ENCODE measurements at regions not wholly inside any gene's neighbourhood (a gene's known extent, or its start where the extent isn't known, plus 50 kb on each side); places are given as distances from the start of the nearest gene placed in this dataset.

DNA sequence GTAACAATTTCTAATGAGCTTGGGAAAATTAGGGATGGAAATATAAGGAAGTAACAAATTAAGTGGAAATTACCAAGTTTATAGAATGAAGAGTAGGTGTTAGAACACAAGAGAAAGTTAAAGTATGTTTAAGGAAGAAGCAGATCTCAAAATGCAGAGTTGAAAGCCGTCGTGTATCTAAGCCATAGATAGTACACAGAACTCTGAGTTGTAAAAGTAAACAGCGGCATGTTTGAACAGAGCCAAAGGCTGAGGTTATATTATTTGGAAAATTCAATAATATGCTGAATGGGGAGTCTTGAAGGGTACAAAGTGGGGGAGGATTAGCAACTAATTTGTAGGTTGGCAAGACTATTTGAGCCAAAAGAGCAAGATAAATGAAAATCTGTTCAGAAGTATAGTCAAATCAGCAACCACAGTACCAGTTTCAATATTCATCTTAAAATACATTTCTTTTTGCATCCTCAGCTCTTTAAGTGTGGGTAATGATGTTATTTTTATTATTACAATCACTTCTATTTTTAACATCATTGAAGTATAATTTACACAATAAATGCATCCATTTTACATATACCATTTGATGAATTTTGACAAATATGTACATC, 594.8 kb upstream of the ANO3 start:
- H3K9me3 ChIP-seq (ENCODE audit: low read length): no peaks in the 10 kb centered on the region
- POLR2A ChIA-PET: interaction anchor here (0.6 to 1.0 kb wide), 4 partner anchors 11 to 616 kb away, joined by 3 to 4 read pairs (median 3); no protein-coding TSS in a partner anchor
- TF ChIP-seq EZH2phosphoT487 (IDR thresholded peaks at IDR 0.05; ENCODE audit: borderline replicate concordance, low read depth, low read length): no peak
- TF ChIP-seq, protein P1, sequence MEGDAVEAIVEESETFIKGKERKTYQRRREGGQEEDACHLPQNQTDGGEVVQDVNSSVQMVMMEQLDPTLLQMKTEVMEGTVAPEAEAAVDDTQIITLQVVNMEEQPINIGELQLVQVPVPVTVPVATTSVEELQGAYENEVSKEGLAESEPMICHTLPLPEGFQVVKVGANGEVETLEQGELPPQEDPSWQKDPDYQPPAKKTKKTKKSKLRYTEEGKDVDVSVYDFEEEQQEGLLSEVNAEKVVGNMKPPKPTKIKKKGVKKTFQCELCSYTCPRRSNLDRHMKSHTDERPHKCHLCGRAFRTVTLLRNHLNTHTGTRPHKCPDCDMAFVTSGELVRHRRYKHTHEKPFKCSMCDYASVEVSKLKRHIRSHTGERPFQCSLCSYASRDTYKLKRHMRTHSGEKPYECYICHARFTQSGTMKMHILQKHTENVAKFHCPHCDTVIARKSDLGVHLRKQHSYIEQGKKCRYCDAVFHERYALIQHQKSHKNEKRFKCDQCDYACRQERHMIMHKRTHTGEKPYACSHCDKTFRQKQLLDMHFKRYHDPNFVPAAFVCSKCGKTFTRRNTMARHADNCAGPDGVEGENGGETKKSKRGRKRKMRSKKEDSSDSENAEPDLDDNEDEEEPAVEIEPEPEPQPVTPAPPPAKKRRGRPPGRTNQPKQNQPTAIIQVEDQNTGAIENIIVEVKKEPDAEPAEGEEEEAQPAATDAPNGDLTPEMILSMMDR (conservative IDR thresholded peaks at IDR 0.05; ENCODE audit: low read length): no peak
- H3K36me3 ChIP-seq (ENCODE audit: insufficient read depth, low read length): no peaks in the 10 kb centered on the region
- no peak for DNase-seq (ENCODE audit: low spot score)
- CTCF ChIA-PET (ENCODE audit: unreplicated experiment): no interaction called here
- no peaks in the 10 kb centered on the region for H3K9me2 ChIP-seq (ENCODE audit: insufficient read depth, low read length)
- no TSS peak for BruUV-seq (replicated peaks)
- H3K27ac ChIP-seq (ENCODE audit: low read depth, low read length, poor library complexity, severe bottlenecking): no peak overlapping the region
- H3K79me2 ChIP-seq (ENCODE audit: insufficient read depth, low read depth, low read length): no peaks in the 10 kb centered on the region
- H4K20me1 ChIP-seq (ENCODE audit: insufficient read depth, low read length): no peaks in the 10 kb centered on the region
- H3K4me2 ChIP-seq (ENCODE audit: low read length): no peak overlapping the region
- intact Hi-C loops (cut with micrococcal nuclease; ENCODE audit: unreplicated experiment): no loop called here
- no peaks in the 10 kb centered on the region for H3K4me1 ChIP-seq (ENCODE audit: insufficient read depth, low read length, poor library complexity, severe bottlenecking)
- H3K4me3 ChIP-seq (ENCODE audit: low read depth, low read length, poor library complexity, severe bottlenecking): no peak overlapping the region
- H2AFZ ChIP-seq (ENCODE audit: low read length): no peak overlapping the region

DNA sequence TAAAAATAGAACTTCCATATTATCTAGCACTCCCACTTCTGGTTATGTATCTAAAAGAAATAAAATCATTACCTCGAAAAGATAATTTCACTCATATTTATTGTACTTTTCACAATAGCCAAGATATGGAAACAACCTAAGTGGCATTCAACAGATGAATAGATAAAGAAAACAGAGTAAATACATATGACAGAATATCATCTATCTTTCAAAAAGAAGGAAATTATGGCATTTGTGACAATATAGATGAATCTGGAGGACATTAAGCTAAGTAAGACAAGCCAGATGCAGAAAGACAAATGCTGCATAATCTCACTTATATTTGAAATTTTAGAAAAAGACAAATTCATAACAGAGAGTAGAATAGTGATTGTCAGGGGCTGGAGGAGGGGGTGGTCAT, 590.0 kb upstream of the ANO3 start:
- DNase-seq (ENCODE audit: low spot score): no peak
- Histone ChIP-seq H3K9me2 (ENCODE audit: insufficient read depth, low read length) (no peaks in the 10 kb centered on the region), H3K79me2 (ENCODE audit: insufficient read depth, low read depth, low read length) (no peaks in the 10 kb centered on the region), H3K36me3 (ENCODE audit: insufficient read depth, low read length) (no peaks in the 10 kb centered on the region), H2AFZ (ENCODE audit: low read length) (no peak overlapping the region), H3K9me3 (ENCODE audit: low read length) (no peaks in the 10 kb centered on the region), H4K20me1 (ENCODE audit: insufficient read depth, low read length) (no peaks in the 10 kb centered on the region), H3K4me3 (ENCODE audit: low read depth, low read length, poor library complexity, severe bottlenecking) (no peak overlapping the region), H3K4me2 (ENCODE audit: low read length) (no peak overlapping the region), H3K27ac (ENCODE audit: low read depth, low read length, poor library complexity, severe bottlenecking) (no peak overlapping the region), H3K4me1 (ENCODE audit: insufficient read depth, low read length, poor library complexity, severe bottlenecking) (no peaks in the 10 kb centered on the region)
- intact Hi-C loops (cut with micrococcal nuclease; ENCODE audit: unreplicated experiment): no loop called here
- ChIA-PET POLR2A (interaction anchor here (0.6 kb wide), 1 partner anchor 701 kb away, joined by 4 read pairs; no protein-coding TSS in a partner anchor), CTCF (ENCODE audit: unreplicated experiment) (no interaction called here)
- no TSS peak for BruUV-seq (replicated peaks)
- TF ChIP-seq, protein P1 (conservative IDR thresholded peaks at IDR 0.05; ENCODE audit: low read length): no peak
- no peak for TF ChIP-seq EZH2phosphoT487 (IDR thresholded peaks at IDR 0.05; ENCODE audit: borderline replicate concordance, low read depth, low read length)

DNA sequence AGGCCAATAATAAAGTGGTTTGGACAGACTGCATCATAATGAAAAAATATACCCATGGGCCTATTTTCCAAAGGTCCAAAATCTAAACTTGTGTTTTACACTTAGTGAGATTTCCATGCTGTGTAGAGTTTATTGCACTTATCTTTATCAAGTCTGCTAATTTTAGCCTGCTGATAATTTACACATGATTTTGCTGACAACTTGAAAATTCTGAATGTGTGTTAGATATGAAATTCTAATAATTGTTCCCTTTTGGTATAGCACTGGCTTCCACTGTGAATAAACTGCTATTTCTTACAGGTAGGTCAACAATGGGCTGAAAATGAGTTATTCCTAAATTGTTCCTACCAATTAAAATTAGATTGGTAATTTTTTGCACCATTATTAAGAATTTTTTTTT, 589.1 kb upstream of the ANO3 start:
- no peak for TF ChIP-seq EZH2phosphoT487 (IDR thresholded peaks at IDR 0.05; ENCODE audit: borderline replicate concordance, low read depth, low read length)
- TF ChIP-seq, protein P1 (conservative IDR thresholded peaks at IDR 0.05; ENCODE audit: low read length): no peak
- H2AFZ ChIP-seq (ENCODE audit: low read length): no peak overlapping the region
- no peaks in the 10 kb centered on the region for H3K9me2 ChIP-seq (ENCODE audit: insufficient read depth, low read length)
- no peaks in the 10 kb centered on the region for H4K20me1 ChIP-seq (ENCODE audit: insufficient read depth, low read length)
- H3K36me3 ChIP-seq (ENCODE audit: insufficient read depth, low read length): no peaks in the 10 kb centered on the region
- intact Hi-C loops (cut with micrococcal nuclease; ENCODE audit: unreplicated experiment): no loop called here
- H3K27ac ChIP-seq (ENCODE audit: low read depth, low read length, poor library complexity, severe bottlenecking): no peak overlapping the region
- no peaks in the 10 kb centered on the region for H3K9me3 ChIP-seq (ENCODE audit: low read length)
- H3K79me2 ChIP-seq (ENCODE audit: insufficient read depth, low read depth, low read length): no peaks in the 10 kb centered on the region
- ChIA-PET CTCF (ENCODE audit: unreplicated experiment) (no interaction called here), POLR2A (interaction anchor here (0.6 to 0.7 kb wide), 2 partner anchors 57 to 147 kb away, joined by 3 read pairs; no protein-coding TSS in a partner anchor)
- DNase-seq (ENCODE audit: low spot score): no peak
- no peak overlapping the region for H3K4me3 ChIP-seq (ENCODE audit: low read depth, low read length, poor library complexity, severe bottlenecking)
- H3K4me1 ChIP-seq (ENCODE audit: insufficient read depth, low read length, poor library complexity, severe bottlenecking): no peaks in the 10 kb centered on the region
- H3K4me2 ChIP-seq (ENCODE audit: low read length): no peak overlapping the region
- BruUV-seq (replicated peaks): no TSS peak
